ENCODE measurements at regions not wholly inside any gene's neighbourhood (a gene's known extent, or its start where the extent isn't known, plus 50 kb on each side); places are given as distances from the start of the nearest gene placed in this dataset.

DNA sequence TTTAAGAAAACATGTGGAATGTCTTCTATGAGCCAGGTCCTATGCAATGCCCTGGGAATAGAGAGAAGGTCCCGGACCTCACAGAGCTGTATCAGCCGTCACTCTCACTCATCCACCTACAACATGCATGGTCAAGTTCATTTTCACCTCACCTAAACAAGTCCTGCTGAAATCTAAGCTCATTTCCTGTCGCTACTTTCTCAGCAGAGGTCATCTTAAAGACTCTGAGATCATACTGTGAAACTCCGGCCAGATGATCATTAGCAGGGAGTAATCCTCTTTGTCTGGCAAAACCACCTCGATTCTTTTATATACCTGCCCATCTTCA, 66.2 kb upstream of the LYRM9 start:
- Histone ChIP-seq H3K27me3 (replicated peaks in 1 of 4; ENCODE audit: control insufficient read depth in 3 of 4, extremely low read depth in 1 of 4, insufficient read depth in 3 of 4, low read length in 3 of 4) (no peaks in the 10 kb centered on the region), H2AK5ac (ENCODE audit: low read depth, low read length) (no peak overlapping the region), H2BK20ac (ENCODE audit: low read length) (no peak overlapping the region), H4K91ac (replicated peaks; ENCODE audit: insufficient read length, low read length) (peak overlapping the region; percentile 3), H3K79me1 (ENCODE audit: low read depth, low read length) (no peaks in the 10 kb centered on the region), H4K5ac (ENCODE audit: insufficient read length, low read depth, low read length) (no peak overlapping the region), H2AFZ (ENCODE audit: low read length) (no peak overlapping the region), H2BK120ac (replicated peaks; ENCODE audit: low read depth, low read length) (no peak overlapping the region), H3K4me2 (ENCODE audit: insufficient read depth in 1 of 2, low read depth in 2 of 2, low read length in 2 of 2) (peak overlapping the region; percentile 36 to 59; a peak in 3 of 4 replicates), H4K8ac (ENCODE audit: extremely low read depth, insufficient read depth, low read length) (no peak overlapping the region), H3K4ac (replicated peaks; ENCODE audit: insufficient read length, low read depth, low read length) (no peak overlapping the region), H3K18ac (ENCODE audit: extremely low read depth, low read length) (peak overlapping the region; percentile 34; the same call in 1 of the 2 replicates), H3K14ac (ENCODE audit: insufficient read length) (no peak overlapping the region), H3K23ac (ENCODE audit: insufficient read length) (no peak overlapping the region), H2BK12ac (ENCODE audit: low read depth, low read length) (peak overlapping the region; percentile 75), H3K9me3 (ENCODE audit: insufficient read depth in 2 of 2, low read depth in 1 of 2, low read length in 1 of 2) (no peaks in the 10 kb centered on the region), H2BK5ac (ENCODE audit: low read depth, low read length) (peak overlapping the region; percentile 76; the same call in 1 of the 2 replicates), H3K27ac (ENCODE audit: low read depth, low read length) (no peak overlapping the region), H3K4me1 (replicated peaks in 1 of 4; ENCODE audit: control insufficient read depth in 3 of 4, insufficient read depth in 4 of 4, low read length in 3 of 4) (peaks cover 2 to 17% (median 11%) of the 10 kb centered on the region in 4 experiments), H3K79me2 (ENCODE audit: control insufficient read depth in 1 of 2, insufficient read depth in 2 of 2, low read length in 2 of 2) (no peaks in the 10 kb centered on the region), H3K36me3 (ENCODE audit: control insufficient read depth in 2 of 4, insufficient read depth in 4 of 4, low read length in 3 of 4) (no peaks in the 10 kb centered on the region), H3K56ac (replicated peaks; ENCODE audit: insufficient read length, low read depth, low read length) (no peak overlapping the region), H3K4me3 (ENCODE audit: extremely low read depth in 1 of 4, insufficient read depth in 2 of 4, low read depth in 3 of 4, low read length in 4 of 4) (no peak overlapping the region), H2BK15ac (ENCODE audit: low read length) (no peak overlapping the region), H3K9ac (replicated peaks in 1 of 4; ENCODE audit: extremely low read depth in 1 of 4, low read depth in 3 of 4, low read length in 3 of 4) (no peak overlapping the region), H3K23me2 (ENCODE audit: low read depth, low read length) (no peaks in the 10 kb centered on the region), H4K20me1 (replicated peaks in 1 of 2; ENCODE audit: control insufficient read depth in 1 of 2, insufficient read depth in 2 of 2, low read length in 2 of 2) (no peaks in the 10 kb centered on the region)
- DNase-seq (ENCODE audit: low read depth in 1 of 2, low spot score in 2 of 2) (no peak), FAIRE-seq (peak; percentile 78)
- POLR2A ChIA-PET (ENCODE audit: partially characterized antibody): no interaction called here
- 42% methylated on average over 5 of the region's 5 CpGs; no CpG with 5 or more reads in 1 of the 2 experiments for WGBS, 2 experiments (ENCODE audit: extremely low coverage in 1 of 2, insufficient coverage in 1 of 2, insufficient read length in 1 of 2, insufficient replicate concordance in 2 of 2, low coverage in 1 of 2, low lambda C conversion rate in 2 of 2, missing lambda C conversion rate in 1 of 2)
- CTCF ChIA-PET (ENCODE audit: partially characterized antibody): interaction anchor here (0.6 to 2.0 kb wide), 4 partner anchors 13 to 296 kb away, joined by 3 to 5 read pairs (median 4); no protein-coding TSS in a partner anchor
- TF ChIP-seq HDAC2 (IDR thresholded peaks at IDR 0.05; ENCODE audit: borderline replicate concordance in 1 of 2, low read depth in 2 of 2, low read length in 2 of 2) (no peak), BRCA1 (IDR thresholded peaks at IDR 0.05; ENCODE audit: low read depth, low read length) (no peak), TAF7 (optimal IDR thresholded peaks at IDR 0.05; ENCODE audit: borderline replicate concordance, low read depth, low read length) (peak; percentile 57), SRF (IDR thresholded peaks at IDR 0.05; ENCODE audit: low read depth, low read length) (no peak)
